ENCODE measurements at regions not wholly inside any gene's neighbourhood (a gene's known extent, or its start where the extent isn't known, plus 50 kb on each side); places are given as distances from the start of the nearest gene placed in this dataset.
A peak's percentile ranks its signal among the peaks of the same experiment; 100 is the strongest.

DNA sequence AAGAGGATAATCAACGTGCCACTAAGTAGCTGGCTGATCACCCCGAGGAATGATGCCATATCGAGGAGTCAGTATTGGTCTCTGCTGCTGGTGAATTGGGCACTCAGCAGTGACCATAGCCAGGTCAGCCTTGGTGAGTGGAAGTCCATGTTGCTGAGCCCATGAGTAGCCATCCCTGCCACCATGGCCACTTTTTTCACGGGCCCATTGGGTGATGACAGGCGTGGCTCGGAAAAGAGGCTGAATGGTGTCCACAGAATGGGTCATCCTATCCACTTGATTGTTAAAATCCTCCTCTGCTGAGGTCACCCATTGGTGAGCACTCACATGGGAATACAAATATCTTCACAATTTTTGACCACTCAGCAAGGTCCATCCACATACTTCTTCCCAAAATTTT, 114.4 kb downstream of the UBE2NL start:
- dilution Hi-C loops (cut with MboI; ENCODE audit: extremely low pct_ligation_motif_present, low sequenced_read_pairs) = no loop called here
- DNase-seq (ENCODE audit: low read depth, low spot score) (no peak), FAIRE-seq (no peak)
- no peaks in the 10 kb centered on the region for H3K79me2 ChIP-seq (ENCODE audit: control insufficient read depth, insufficient read depth, low read length)
- no peak for TF ChIP-seq EZH2 (IDR thresholded peaks at IDR 0.05; ENCODE audit: low read length)
- TF ChIP-seq CTCF (optimal IDR thresholded peaks at IDR 0.05 in 1 of 3, IDR thresholded peaks at IDR 0.05 in 1 of 3, conservative IDR thresholded peaks at IDR 0.05 in 1 of 3; ENCODE audit: extremely low read depth in 1 of 3, insufficient read depth in 2 of 3, low read length in 3 of 3) = no peak
- no peak overlapping the region for H3K4me3 ChIP-seq (ENCODE audit: control insufficient read depth in 2 of 3, extremely low read depth in 1 of 3, insufficient read depth in 2 of 3, low read depth in 1 of 3, low read length in 3 of 3)
- no peaks in the 10 kb centered on the region for H3K9me3 ChIP-seq (ENCODE audit: control insufficient read depth, low read depth, low read length)
- H3K36me3 ChIP-seq (ENCODE audit: control insufficient read depth in 2 of 2, extremely low read depth in 1 of 2, insufficient read depth in 2 of 2, low read length in 2 of 2) = no peaks in the 10 kb centered on the region
- H3K27ac ChIP-seq (ENCODE audit: control insufficient read depth, insufficient read depth, low read length) = no peak overlapping the region
- H3K9ac ChIP-seq (ENCODE audit: control insufficient read depth, extremely low read depth, insufficient read depth, low read length) = no peak overlapping the region
- no peaks in the 10 kb centered on the region for H3K27me3 ChIP-seq (ENCODE audit: control insufficient read depth, extremely low read depth, insufficient read depth, low read length)
- H3K9me1 ChIP-seq (ENCODE audit: control insufficient read depth, extremely low read depth, insufficient read depth, low read length) = no peaks in the 10 kb centered on the region
- no peak overlapping the region for H2AFZ ChIP-seq (ENCODE audit: control insufficient read depth, low read length)
- no peak overlapping the region for H3K4me2 ChIP-seq (ENCODE audit: control insufficient read depth, extremely low read depth, insufficient read depth, low read depth, low read length)
- no peaks in the 10 kb centered on the region for H4K20me1 ChIP-seq (ENCODE audit: control insufficient read depth, extremely low read depth, insufficient read depth, low read length)
- H3K4me1 ChIP-seq (ENCODE audit: control insufficient read depth, extremely low read depth, insufficient read depth, low read length) = peaks cover 3% of the 10 kb centered on the region

DNA sequence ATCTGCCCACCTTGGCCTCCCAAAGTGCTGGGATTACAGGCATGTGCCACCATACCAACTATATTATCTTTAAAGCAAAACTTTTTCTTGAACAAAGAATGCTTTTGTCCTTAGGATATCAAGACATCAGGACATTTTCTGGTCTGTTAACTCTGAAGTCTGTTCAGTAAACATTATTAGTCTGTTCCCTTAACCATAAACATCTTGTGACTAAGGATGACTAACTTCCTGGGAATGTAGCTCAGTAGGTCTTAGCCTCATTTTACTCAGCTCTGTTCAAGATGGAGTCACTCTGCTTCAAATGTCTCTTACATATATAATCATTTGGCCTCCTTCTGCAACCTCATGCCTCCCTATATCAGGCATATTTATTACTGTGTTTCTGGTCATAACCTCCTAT, 122.9 kb downstream of the UBE2NL start:
- dilution Hi-C loops (cut with MboI; ENCODE audit: extremely low pct_ligation_motif_present, low sequenced_read_pairs) = no loop called here
- TF ChIP-seq CTCF (optimal IDR thresholded peaks at IDR 0.05 in 1 of 3, IDR thresholded peaks at IDR 0.05 in 1 of 3, conservative IDR thresholded peaks at IDR 0.05 in 1 of 3; ENCODE audit: extremely low read depth in 1 of 3, insufficient read depth in 2 of 3, low read length in 3 of 3) = no peak
- no peak for TF ChIP-seq EZH2 (IDR thresholded peaks at IDR 0.05; ENCODE audit: low read length)
- FAIRE-seq = peak; percentile 74
- peaks cover 12% of the 10 kb centered on the region for H3K4me1 ChIP-seq (ENCODE audit: control insufficient read depth, extremely low read depth, insufficient read depth, low read length)
- H3K9me1 ChIP-seq (ENCODE audit: control insufficient read depth, extremely low read depth, insufficient read depth, low read length) = no peaks in the 10 kb centered on the region
- no peak overlapping the region for H3K4me2 ChIP-seq (ENCODE audit: control insufficient read depth, extremely low read depth, insufficient read depth, low read depth, low read length)
- peaks cover 6% of the 10 kb centered on the region for H3K9me3 ChIP-seq (ENCODE audit: control insufficient read depth, low read depth, low read length)
- H2AFZ ChIP-seq (ENCODE audit: control insufficient read depth, low read length) = peak overlapping the region; percentile 95
- no peak overlapping the region for H3K4me3 ChIP-seq (ENCODE audit: control insufficient read depth in 2 of 3, extremely low read depth in 1 of 3, insufficient read depth in 2 of 3, low read depth in 1 of 3, low read length in 3 of 3)
- peak overlapping the region; percentile 54 for H3K27ac ChIP-seq (ENCODE audit: control insufficient read depth, insufficient read depth, low read length)
- no peaks in the 10 kb centered on the region for H3K36me3 ChIP-seq (ENCODE audit: control insufficient read depth in 2 of 2, extremely low read depth in 1 of 2, insufficient read depth in 2 of 2, low read length in 2 of 2)
- H3K79me2 ChIP-seq (ENCODE audit: control insufficient read depth, insufficient read depth, low read length) = no peaks in the 10 kb centered on the region
- no peaks in the 10 kb centered on the region for H4K20me1 ChIP-seq (ENCODE audit: control insufficient read depth, extremely low read depth, insufficient read depth, low read length)
- DNase-seq (ENCODE audit: low read depth, low spot score) = peak; percentile 46
- no peaks in the 10 kb centered on the region for H3K27me3 ChIP-seq (ENCODE audit: control insufficient read depth, extremely low read depth, insufficient read depth, low read length)
- H3K9ac ChIP-seq (ENCODE audit: control insufficient read depth, extremely low read depth, insufficient read depth, low read length) = no peak overlapping the region
